BLaER1 treated with 17β-estradiol and CSF1 and Interleukin-3, amounts not matched to agents 10 nM and 100 nM (cell line): ENCODE measurements at regions not wholly inside any gene's neighbourhood (a gene's known extent, or its start where the extent isn't known, plus 50 kb on each side); places are given as distances from the start of the nearest gene placed in this dataset.
"Not testable (repeated sequence)": the region's sequence is repeated elsewhere in the genome, so short reads cannot be mapped to it uniquely, and the experiment has no call there.

Source experiments
- H3K27ac ChIP-seq, 11 experiments: shearing (Covaris generic); formaldehyde crosslinking; 2 replicates each; pipeline ENCODE4 v1.8.1; 2022
- H3K27me3 ChIP-seq, 11 experiments: shearing (Covaris generic); formaldehyde crosslinking; 2 replicates each; pipeline ENCODE4 v1.8.1; 2022
- H3K36me3 ChIP-seq, 11 experiments: shearing (Covaris generic); formaldehyde crosslinking; 2 replicates each; pipeline ENCODE4 v1.8.1; 2022
- H3K4me1 ChIP-seq, 10 experiments: shearing (Covaris generic); formaldehyde crosslinking; 2 replicates each; pipeline ENCODE4 v1.8.1; 2022
- H3K4me2 ChIP-seq, 11 experiments: shearing (Covaris generic); formaldehyde crosslinking; 2 replicates each; pipeline ENCODE4 v1.8.1; 2022
- H3K4me3 ChIP-seq, 10 experiments: shearing (Covaris generic); formaldehyde crosslinking; 2 replicates each; pipeline ENCODE4 v1.8.1; 2022
- H3K9ac ChIP-seq, 11 experiments: shearing (Covaris generic); formaldehyde crosslinking; 2 replicates each; pipeline ENCODE4 v1.8.1; 2022
- H3K9me3 ChIP-seq, 11 experiments: shearing (Covaris generic); formaldehyde crosslinking; replicated peaks in 1 of 11; 2 replicates each; pipeline ENCODE4 v1.8.1; 2022
- H4K20me1 ChIP-seq, 11 experiments: shearing (Covaris generic); formaldehyde crosslinking; 2 replicates each; pipeline ENCODE4 v1.8.1; 2022
- Cebpa-rat ChIP-seq, 11 experiments: shearing (Covaris generic); IDR thresholded peaks; 2 replicates each; pipeline ENCODE4 v1.8.1; 2022

- peaks cover 12 to 100% (median 58%) of the 10 kb centered on the region in 11 experiments; a peak in 21 of 22 replicates for H3K27me3 ChIP-seq
- H3K27ac ChIP-seq: peak overlapping the region in 5 of 11 experiments; percentile 17 to 41 (median 40); a peak in 4 of 22 replicates
- H3K9ac ChIP-seq: no peak overlapping the region
- peaks cover 0 to 78% (median 0%) of the 10 kb centered on the region in 11 experiments; a peak in 10 of 22 replicates for H4K20me1 ChIP-seq
- no peak for TF ChIP-seq Cebpa-rat (IDR thresholded peaks at IDR 0.05)
- H3K4me3 ChIP-seq: no peak overlapping the region
- H3K36me3 ChIP-seq: no peaks in the 10 kb centered on the region
- H3K9me3 ChIP-seq: peaks cover 9 to 28% (median 15%) of the 10 kb centered on the region in 11 experiments; a peak in 21 of 22 replicates
- peaks cover 11 to 19% (median 15%) of the 10 kb centered on the region in 10 experiments for H3K4me1 ChIP-seq
- H3K4me2 ChIP-seq: peak overlapping the region; percentile 18 to 77 (median 62)
These were observed 108.5 kb downstream of the SOX1 start for GRCh38 chr13:112175162-112176075.

- H3K27ac ChIP-seq, H3K4me3 ChIP-seq, H3K9ac ChIP-seq, H3K36me3 ChIP-seq, H3K4me2 ChIP-seq: not testable (repeated sequence)
- peaks cover 12 to 100% (median 58%) of the 10 kb centered on the region in 11 experiments; a peak in 21 of 22 replicates for H3K27me3 ChIP-seq
- peaks cover 13 to 21% (median 17%) of the 10 kb centered on the region in 10 experiments for H3K4me1 ChIP-seq
- peaks cover 0 to 77% (median 0%) of the 10 kb centered on the region in 11 experiments; a peak in 10 of 22 replicates for H4K20me1 ChIP-seq
- H3K9me3 ChIP-seq: peaks cover 9 to 28% (median 15%) of the 10 kb centered on the region in 11 experiments; a peak in 21 of 22 replicates
These were observed 109.5 kb downstream of the SOX1 start for GRCh38 chr13:112176141-112177119.

- H3K27ac ChIP-seq: no peak overlapping the region
- H3K4me2 ChIP-seq: no peak overlapping the region
- no peak for TF ChIP-seq Cebpa-rat (IDR thresholded peaks at IDR 0.05)
- no peaks in the 10 kb centered on the region for H3K36me3 ChIP-seq
- no peak overlapping the region for H3K9ac ChIP-seq
- peaks cover 9 to 99% (median 47%) of the 10 kb centered on the region in 11 experiments; a peak in 20 of 22 replicates for H3K27me3 ChIP-seq
- H3K4me1 ChIP-seq: peaks cover 22 to 33% (median 27%) of the 10 kb centered on the region in 10 experiments
- H4K20me1 ChIP-seq: peaks cover 0 to 76% (median 0%) of the 10 kb centered on the region in 11 experiments; a peak in 10 of 22 replicates
- no peak overlapping the region for H3K4me3 ChIP-seq
- H3K9me3 ChIP-seq: peaks cover 9 to 25% (median 15%) of the 10 kb centered on the region in 11 experiments; a peak in 21 of 22 replicates
These were observed 110.7 kb downstream of the SOX1 start for GRCh38 chr13:112177450-112178288.

GRCh38 chr13:112178769-112179168, 111.8 kb downstream of the SOX1 start:
- Histone ChIP-seq H3K9ac (no peak overlapping the region), H3K27me3 (peaks cover 0 to 99% (median 36%) of the 10 kb centered on the region in 11 experiments; a peak in 16 of 22 replicates), H3K4me1 (peaks cover 33 to 44% (median 38%) of the 10 kb centered on the region in 10 experiments), H4K20me1 (peaks cover 0 to 77% (median 0%) of the 10 kb centered on the region in 11 experiments; a peak in 10 of 22 replicates), H3K9me3 (peaks cover 5 to 19% (median 8%) of the 10 kb centered on the region in 11 experiments; a peak in 21 of 22 replicates), H3K4me2 (no peak overlapping the region; a peak in 1 of 22 replicates), H3K36me3 (no peaks in the 10 kb centered on the region), H3K4me3 (no peak overlapping the region), H3K27ac (no peak overlapping the region)
- TF ChIP-seq Cebpa-rat (IDR thresholded peaks at IDR 0.05): no peak

- Histone ChIP-seq H3K27me3 (peaks cover 0 to 99% (median 32%) of the 10 kb centered on the region in 11 experiments; a peak in 14 of 22 replicates), H3K4me2 (no peak overlapping the region; a peak in 1 of 22 replicates), H3K36me3 (no peaks in the 10 kb centered on the region), H3K4me1 (peaks cover 38 to 50% (median 44%) of the 10 kb centered on the region in 10 experiments), H3K27ac (no peak overlapping the region), H4K20me1 (peaks cover 0 to 81% (median 0%) of the 10 kb centered on the region in 11 experiments; a peak in 10 of 22 replicates), H3K9me3 (peaks cover 0 to 14% (median 2%) of the 10 kb centered on the region in 11 experiments; a peak in 11 of 22 replicates), H3K9ac (no peak overlapping the region), H3K4me3 (no peak overlapping the region)
- TF ChIP-seq Cebpa-rat (IDR thresholded peaks at IDR 0.05): no peak
These were observed 112.5 kb downstream of the SOX1 start for GRCh38 chr13:112179421-112179820.

- Histone ChIP-seq H3K4me2 (no peak overlapping the region), H3K9me3 (peaks cover 0 to 13% (median 0%) of the 10 kb centered on the region in 11 experiments; a peak in 5 of 22 replicates), H3K27me3 (peaks cover 0 to 99% (median 32%) of the 10 kb centered on the region in 11 experiments; a peak in 14 of 22 replicates), H3K4me3 (no peak overlapping the region), H3K27ac (no peak overlapping the region), H3K36me3 (no peaks in the 10 kb centered on the region), H3K9ac (no peak overlapping the region), H3K4me1 (peaks cover 35 to 46% (median 42%) of the 10 kb centered on the region in 10 experiments), H4K20me1 (peaks cover 0 to 76% (median 0%) of the 10 kb centered on the region in 11 experiments; a peak in 10 of 22 replicates)
- TF ChIP-seq Cebpa-rat (IDR thresholded peaks at IDR 0.05): no peak
These were observed 113.0 kb downstream of the SOX1 start for GRCh38 chr13:112179995-112180394.

- no peak overlapping the region for H3K4me3 ChIP-seq
- H4K20me1 ChIP-seq: peaks cover 0 to 61% (median 0%) of the 10 kb centered on the region in 11 experiments; a peak in 9 of 22 replicates
- H3K4me2 ChIP-seq: peak overlapping the region in 10 of 11 experiments; percentile 15 to 83 (median 47); a peak in 17 of 22 replicates
- H3K4me1 ChIP-seq: peaks cover 26 to 56% (median 49%) of the 10 kb centered on the region in 10 experiments
- H3K9me3 ChIP-seq: peaks cover 0 to 20% (median 0%) of the 10 kb centered on the region in 11 experiments; a peak in 9 of 22 replicates
- no peak for TF ChIP-seq Cebpa-rat (IDR thresholded peaks at IDR 0.05)
- H3K9ac ChIP-seq: no peak overlapping the region
- no peaks in the 10 kb centered on the region for H3K36me3 ChIP-seq
- H3K27ac ChIP-seq: no peak overlapping the region
- peaks cover 0 to 99% (median 23%) of the 10 kb centered on the region in 11 experiments; a peak in 14 of 22 replicates for H3K27me3 ChIP-seq
These were observed 114.6 kb downstream of the SOX1 start for GRCh38 chr13:112181336-112182067.
